Stimulated activated CD8-positive, alpha-beta memory T cell treated with anti-CD3 and anti-CD28 coated beads, Interleukin-4, amount 100 ng/mL, for 24 hours (primary cell): ENCODE measurements at regions not wholly inside any gene's neighbourhood (a gene's known extent, or its start where the extent isn't known, plus 50 kb on each side); places are given as distances from the start of the nearest gene placed in this dataset.

Experiments
- DNase-seq: peaks from one replicate; pipeline ENCODE4 v3.0.0-alpha.2; 2020; ENCODE audit warnings: low read depth

GRCh38 chr5:39605145-39605544, 180.4 kb upstream of the DAB2 start:
- no peak for DNase-seq

- no peak for DNase-seq
Observed at GRCh38 chr5:39604491-39604890, 179.7 kb upstream of the DAB2 start.

- no peak for DNase-seq
Observed at GRCh38 chr5:39599721-39600431, 175.1 kb upstream of the DAB2 start.

- DNase-seq: no peak
Observed at GRCh38 chr5:39598661-39599248, 174.0 kb upstream of the DAB2 start.

- no peak for DNase-seq
Observed at GRCh38 chr5:39588179-39588578, 163.4 kb upstream of the DAB2 start.

- DNase-seq: no peak
Observed at GRCh38 chr5:39587675-39588074, 162.9 kb upstream of the DAB2 start.

GRCh38 chr5:39586185-39586584, 161.4 kb upstream of the DAB2 start:
- DNase-seq: no peak

GRCh38 chr5:39584927-39585326, 160.1 kb upstream of the DAB2 start:
- DNase-seq: no peak

GRCh38 chr5:39580702-39581453, 156.1 kb upstream of the DAB2 start:
- no peak for DNase-seq

GRCh38 chr5:39579750-39580149, 155.0 kb upstream of the DAB2 start:
- DNase-seq: no peak

- no peak for DNase-seq
Observed at GRCh38 chr5:39578887-39579497, 154.2 kb upstream of the DAB2 start.

GRCh38 chr5:39577529-39577928, 152.7 kb upstream of the DAB2 start:
- no peak for DNase-seq

- DNase-seq: no peak
Observed at GRCh38 chr5:39570403-39571027, 145.7 kb upstream of the DAB2 start.

- DNase-seq: no peak
Observed at GRCh38 chr5:39569857-39570256, 145.1 kb upstream of the DAB2 start.

GRCh38 chr5:39566891-39567290, 142.1 kb upstream of the DAB2 start:
- DNase-seq: no peak

GRCh38 chr5:39566029-39566428, 141.2 kb upstream of the DAB2 start:
- no peak for DNase-seq

GRCh38 chr5:39561421-39561820, 136.6 kb upstream of the DAB2 start:
- DNase-seq: no peak

- no peak for DNase-seq
Observed at GRCh38 chr5:39560726-39561125, 135.9 kb upstream of the DAB2 start.

GRCh38 chr5:39559923-39560322, 135.1 kb upstream of the DAB2 start:
- DNase-seq: no peak

GRCh38 chr5:39558541-39558940, 133.8 kb upstream of the DAB2 start:
- DNase-seq: no peak

- no peak for DNase-seq
Observed at GRCh38 chr5:39555788-39556187, 131.0 kb upstream of the DAB2 start.

GRCh38 chr5:39547553-39548154, 122.9 kb upstream of the DAB2 start:
- no peak for DNase-seq
